K562 (cell line): ENCODE measurements at regions not wholly inside any gene's neighbourhood (a gene's known extent, or its start where the extent isn't known, plus 50 kb on each side); places are given as distances from the start of the nearest gene placed in this dataset.

Source experiments
- ATAC-seq: fragments of 200-7000 bp; cut with Tn5 transposase; 3 replicates; pipeline ENCODE4 v1.9.1; 2020; ENCODE audit warnings: moderate library complexity
- BruUV-seq: library from RNA; stranded (reverse); fragments of 400-500 nt; replicated peaks from 2 replicates; lab custom pipeline; 2021; lab: Mats Ljungman, UMichigan
- CTCF ChIA-PET: fragments of 300-600 bp; formaldehyde crosslinking; extraction: SDS; loops from one replicate; lab custom pipeline; 2021; ENCODE audit warnings: low intra/inter-chr PET ratio; lab: Yijun Ruan, JAX
- POLR2A ChIA-PET: fragments of 300-600, 350-650 bp; sonication (Branson Sonifier 250); formaldehyde crosslinking; extraction: SDS; loops from one replicate; lab custom pipeline; 2021; ENCODE audit warnings: antibody characterized with exemption, inconsistent platforms; lab: Yijun Ruan, JAX
- DNase-seq, 4 experiments: peaks; one replicate each; pipeline versions ENCODE4 v3.0.0 to v3.0.0-alpha.2; 2011 to 2018; ENCODE audit warnings: low spot score in 3 of 4, mixed read lengths in 3 of 4; ENCODE audit errors: extremely low read depth in 1 of 4
- FAIRE-seq: peaks from 2 replicates; lab custom pipeline; 2011; peaks lifted over from hg19 to GRCh38; lab: Jason Lieb, UNC
- H2AFZ ChIP-seq: 2 replicates; pipeline ENCODE4 v1.6.0; 2011; ENCODE audit warnings: low read depth, low read length, control low read depth, inconsistent platforms
- H3K27ac ChIP-seq: fragments of 200-600 bp; 3 replicates; pipeline ENCODE4 v1.8.0; 2011; ENCODE audit warnings: low read depth, mild to moderate bottlenecking, control low read depth, inconsistent platforms, low read length, moderate library complexity, mixed read lengths; ENCODE audit errors: extremely low read depth
- H3K27me3 ChIP-seq, 2 experiments: fragments of 300-600 bp in 1 of 2; 2 replicates in 1 of 2; 3 replicates in 1 of 2; pipeline versions ENCODE4 v1.6.0 to v1.8.0; 2011; ENCODE audit warnings: inconsistent platforms in 2 of 2, low read length in 2 of 2, mild to moderate bottlenecking in 1 of 2, mixed read lengths in 1 of 2, moderate library complexity in 1 of 2; ENCODE audit not compliant: control insufficient read depth in 2 of 2, insufficient read depth in 2 of 2
- H3K36me3 ChIP-seq: fragments of 300-600 bp; 3 replicates; pipeline ENCODE4 v1.8.0; 2011; ENCODE audit warnings: mild to moderate bottlenecking, low read length, inconsistent platforms; ENCODE audit not compliant: control insufficient read depth, insufficient read depth
- H3K4me1 ChIP-seq, 2 experiments: fragments of 200-600 bp in 1 of 2; replicated peaks in 1 of 2; 2 replicates in 1 of 2; 3 replicates in 1 of 2; pipeline versions ENCODE4 v1.5.1 to v1.8.0; 2011; ENCODE audit warnings: inconsistent platforms in 2 of 2, low read length in 2 of 2, mild to moderate bottlenecking in 1 of 2, mixed read lengths in 1 of 2, moderate library complexity in 1 of 2; ENCODE audit not compliant: control insufficient read depth in 2 of 2, insufficient read depth in 2 of 2
- H3K4me2 ChIP-seq: 2 replicates; pipeline ENCODE4 v1.6.1; 2011; ENCODE audit warnings: low read length, control low read depth, inconsistent platforms, mixed read lengths; ENCODE audit not compliant: insufficient read depth
- H3K4me3 ChIP-seq: fragments of 200-600 bp; sonication (generic), shearing (Covaris generic); 2 replicates; pipeline ENCODE4 v1.5.1; 2016; ENCODE audit warnings: control low read depth, inconsistent platforms
- H3K79me2 ChIP-seq: fragments of 200-600 bp; 3 replicates; pipeline ENCODE4 v1.8.0; 2011; ENCODE audit warnings: low read length, inconsistent platforms; ENCODE audit not compliant: control insufficient read depth, insufficient read depth
- H3K9ac ChIP-seq, 2 experiments: 2 replicates each; pipeline versions ENCODE4 v1.6.0 to v1.6.1; 2011; ENCODE audit warnings: low read depth in 2 of 2, low read length in 2 of 2, control low read depth in 1 of 2, inconsistent platforms in 1 of 2, mild to moderate bottlenecking in 1 of 2, mixed read lengths in 1 of 2; ENCODE audit not compliant: insufficient read depth in 1 of 2
- H3K9me1 ChIP-seq: one replicate; pipeline ENCODE4 v1.6.0; 2011; ENCODE audit warnings: inconsistent platforms, mild to moderate bottlenecking, low read length, moderate library complexity; ENCODE audit not compliant: control insufficient read depth, insufficient read depth
- H3K9me3 ChIP-seq: replicated peaks from 2 replicates; pipeline ENCODE4 v1.5.1; 2011; ENCODE audit warnings: low read depth, low read length, inconsistent platforms; ENCODE audit not compliant: control insufficient read depth, insufficient read depth
- H4K20me1 ChIP-seq: replicated peaks from 2 replicates; pipeline ENCODE4 v1.6.1; 2011; ENCODE audit warnings: low read length, inconsistent platforms, mixed read lengths; ENCODE audit not compliant: control insufficient read depth, insufficient read depth
- ERF ChIP-seq: fragments of 450-650 bp; formaldehyde crosslinking; IDR thresholded peaks from 2 replicates; pipeline ENCODE4 v1.4.0; 2020; ENCODE audit warnings: mild to moderate bottlenecking, mixed read lengths
- FOXA1 ChIP-seq: fragments of 450-650 bp; IDR thresholded peaks from 2 replicates; pipeline ENCODE4 v1.6.1; 2016; ENCODE audit warnings: mild to moderate bottlenecking, borderline replicate concordance
- FOXO4 ChIP-seq: fragments of 450-650 bp; formaldehyde crosslinking; IDR thresholded peaks from 2 replicates; pipeline ENCODE4 v1.4.0; 2020; ENCODE audit warnings: mild to moderate bottlenecking, moderate library complexity
- HDAC6 ChIP-seq: IDR thresholded peaks from 2 replicates; pipeline ENCODE4 v1.6.1; 2012; ENCODE audit warnings: low read depth, mild to moderate bottlenecking, control low read depth, inconsistent platforms, low read length, moderate library complexity
- HMGN3 ChIP-seq: IDR thresholded peaks from 2 replicates; pipeline ENCODE4 v1.6.1; 2011; ENCODE audit warnings: borderline replicate concordance, low read depth, mild to moderate bottlenecking, mixed read lengths, low read length; ENCODE audit not compliant: insufficient read length; ENCODE audit errors: extremely low read depth
- HOMEZ ChIP-seq: fragments of 250-450 bp; sonication (Bioruptor Pico); IDR thresholded peaks from 2 replicates; pipeline ENCODE4 v1.4.0; 2020; ENCODE audit warnings: mild to moderate bottlenecking, moderate library complexity
- STAG1 ChIP-seq: sonication (generic); formaldehyde crosslinking; IDR thresholded peaks from 2 replicates; pipeline ENCODE4 v1.5.0; 2020; ENCODE audit warnings: missing genetic modification reagents, borderline replicate concordance
- ZBTB43 ChIP-seq: sonication (generic); formaldehyde crosslinking; IDR thresholded peaks from 2 replicates; pipeline ENCODE4 v1.8.0; 2023; ENCODE audit warnings: mild to moderate bottlenecking, missing genetic modification reagents
- ZNF23 ChIP-seq: fragments of 250-450 bp; sonication (Bioruptor Pico); IDR thresholded peaks from 2 replicates; pipeline ENCODE4 v1.4.0; 2020; ENCODE audit warnings: mild to moderate bottlenecking
- ZNF384 ChIP-seq: IDR thresholded peaks from 2 replicates; pipeline ENCODE4 v1.6.1; 2012; ENCODE audit warnings: low read depth, low read length, improper control_type of control experiment
- ZNF707 ChIP-seq: fragments of 250-450 bp; sonication (Bioruptor Pico); conservative IDR thresholded peaks from 2 replicates; pipeline ENCODE4 v1.8.0; 2022; ENCODE audit warnings: inconsistent platforms, mild to moderate bottlenecking, moderate library complexity
- ZNF740 ChIP-seq, 3 experiments: fragments of 200-800 bp in 1 of 3; sonication (Bioruptor generic) in 1 of 3; sonication (generic) in 1 of 3; formaldehyde crosslinking in 1 of 3; IDR thresholded peaks; 2 replicates each; pipeline versions ENCODE4 v1.6.1 to v1.8.0; 2016 to 2022; ENCODE audit warnings: mild to moderate bottlenecking in 2 of 3, missing compliant biosample characterization in 2 of 3, missing genetic modification characterization in 2 of 3, missing genetic modification reagents in 1 of 3
- WGBS: fragments of 100-300 bp; shearing (Covaris generic); methylation state at CpG from one replicate; pipeline ENCODE4 v1.1.6; 2016; ENCODE audit warnings: low coverage, mixed read lengths; ENCODE audit not compliant: insufficient coverage; ENCODE audit errors: missing lambda C conversion rate; 5-methylcytosine and 5-hydroxymethylcytosine counted together
- in situ Hi-C: fragments of 300-500 bp; cut with MboI; formaldehyde crosslinking; loops from 4 replicates; pipeline ENCODE4 v1.15.0; 2018; ENCODE audit warnings: inconsistent platforms, mixed read lengths
- intact Hi-C: fragments of 100-400 bp; cut with micrococcal nuclease; formaldehyde crosslinking; loops from 2 replicates; pipeline ENCODE4 v1.14.2; 2022

GRCh38 chr5:102608414-102608813, 109.6 kb upstream of the SLCO6A1 start:
- Histone ChIP-seq H3K36me3 (no peaks in the 10 kb centered on the region), H4K20me1 (no peaks in the 10 kb centered on the region), H3K4me2 (no peak overlapping the region), H3K79me2 (no peaks in the 10 kb centered on the region), H3K9ac (no peak overlapping the region), H3K27ac (no peak overlapping the region), H3K27me3 (no peaks in the 10 kb centered on the region), H3K4me1 (no peaks in the 10 kb centered on the region), H3K4me3 (no peak overlapping the region), H2AFZ (no peak overlapping the region), H3K9me1 (no peaks in the 10 kb centered on the region), H3K9me3 (no peaks in the 10 kb centered on the region)
- no peak for ATAC-seq
- no peak for TF ChIP-seq HMGN3
- no peak for TF ChIP-seq ZNF384
- no peak for TF ChIP-seq ZNF23
- TF ChIP-seq ZNF740 (CRISPR knock-in tag; IDR thresholded peaks at IDR 0.05) = no peak
- no peak for TF ChIP-seq ZNF740 (tag; IDR thresholded peaks at IDR 0.05)
- no peak for TF ChIP-seq HDAC6
- TF ChIP-seq ZBTB43 (CRISPR knock-in tag) = no peak
- no peak for TF ChIP-seq FOXO4 (CRISPR knock-in tag)
- TF ChIP-seq ERF (CRISPR knock-in tag) = no peak
- TF ChIP-seq HOMEZ (CRISPR knock-in tag) = no peak
- no peak for TF ChIP-seq STAG1
- no peak for TF ChIP-seq FOXA1
- TF ChIP-seq ZNF707 (CRISPR knock-in tag) = no peak
- POLR2A ChIA-PET = interaction anchor here (0.7 kb wide), 1 partner anchor 719 kb away, joined by 3 read pairs; no protein-coding TSS in a partner anchor
- FAIRE-seq = no peak
- no TSS peak for BruUV-seq
- no peak for DNase-seq
- in situ Hi-C loops (no loop called here), intact Hi-C loops (no loop called here)
- CTCF ChIA-PET = no interaction called here
- WGBS = 3% methylated on average over 4 of the region's 4 CpGs
